Medulla oblongata (tissue), 1 donor: ENCODE measurements at regions not wholly inside any gene's neighbourhood (a gene's known extent, or its start where the extent isn't known, plus 50 kb on each side); places are given as distances from the start of the nearest gene placed in this dataset.
"Not testable (repeated sequence)": the region's sequence is repeated elsewhere in the genome, so short reads cannot be mapped to it uniquely, and the experiment has no call there.

Source experiments
- DNase-seq: peaks from one replicate; pipeline ENCODE4 v3.0.0-alpha.2; 2015; ENCODE audit errors: extremely low spot score

- DNase-seq = no peak
Measured at GRCh38 chr5:112112346-112112745, 306.7 kb downstream of the EPB41L4A start.

- no peak for DNase-seq
Measured at GRCh38 chr5:112109331-112110007, 309.6 kb downstream of the EPB41L4A start.

- no peak for DNase-seq
Measured at GRCh38 chr5:112106878-112107277, 312.2 kb downstream of the EPB41L4A start.

DNA sequence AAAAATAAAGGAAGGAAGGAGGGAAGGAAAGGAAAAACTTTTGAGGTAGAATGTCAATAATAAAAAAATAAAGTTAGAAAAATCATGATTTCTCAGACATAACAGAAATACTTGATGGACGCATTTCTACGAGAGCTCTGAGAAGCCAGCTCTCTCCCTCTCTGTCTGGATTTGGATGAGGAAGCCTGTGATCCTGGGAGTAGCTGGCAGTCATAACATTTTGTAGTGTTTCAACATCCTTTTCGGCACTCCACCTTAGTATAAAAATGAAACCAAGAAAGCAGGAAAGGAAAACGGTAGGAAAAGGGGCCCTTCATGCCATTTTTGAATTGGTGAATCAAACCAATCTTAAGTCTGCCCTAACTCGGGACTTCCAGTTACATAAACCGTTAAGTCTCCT lies 321.3 kb downstream of the EPB41L4A start:
- DNase-seq = no peak

GRCh38 chr5:112087222-112087621 lies 330.2 kb upstream of the NREP start:
- DNase-seq = no peak

GRCh38 chr5:112086740-112087139 lies 329.7 kb upstream of the NREP start:
- no peak for DNase-seq

DNA sequence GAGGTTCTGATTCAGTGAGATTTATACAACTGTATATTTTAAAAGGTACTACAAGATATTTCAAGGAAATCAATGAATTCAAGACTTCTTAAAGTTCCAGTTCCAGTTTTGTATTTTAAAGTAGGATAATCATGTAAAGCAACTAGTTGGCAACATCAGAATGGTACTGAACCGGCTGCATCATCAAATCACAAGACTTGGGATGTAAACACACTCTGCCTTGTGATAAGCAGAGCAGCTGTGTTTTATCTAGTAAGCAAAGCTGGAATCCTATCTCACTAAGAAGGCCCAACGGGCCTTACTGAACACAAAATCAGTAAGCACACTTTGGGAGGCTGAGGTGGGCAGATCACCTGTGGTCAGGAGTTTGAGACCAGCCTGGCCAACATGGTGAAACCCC lies 327.2 kb upstream of the NREP start:
- DNase-seq = no peak

DNA sequence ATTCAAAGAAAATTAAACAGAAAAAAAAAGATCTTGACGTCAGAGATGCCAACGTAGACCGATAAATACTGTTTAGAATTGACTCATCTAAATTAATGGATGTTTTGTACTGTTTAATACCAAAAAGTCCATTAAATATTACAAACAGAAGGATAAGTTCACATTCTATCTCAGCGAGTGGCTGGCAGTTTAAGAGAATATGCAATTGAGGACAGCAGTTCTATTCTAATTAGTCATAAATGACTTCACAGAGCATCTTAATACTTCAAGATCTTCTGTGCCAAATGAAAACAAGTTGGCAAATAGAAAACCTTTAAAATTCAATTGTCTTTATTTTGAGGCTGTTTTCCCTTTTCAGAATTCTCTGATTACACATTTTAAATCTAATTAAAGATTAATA lies 326.6 kb upstream of the NREP start:
- DNase-seq = no peak

DNA sequence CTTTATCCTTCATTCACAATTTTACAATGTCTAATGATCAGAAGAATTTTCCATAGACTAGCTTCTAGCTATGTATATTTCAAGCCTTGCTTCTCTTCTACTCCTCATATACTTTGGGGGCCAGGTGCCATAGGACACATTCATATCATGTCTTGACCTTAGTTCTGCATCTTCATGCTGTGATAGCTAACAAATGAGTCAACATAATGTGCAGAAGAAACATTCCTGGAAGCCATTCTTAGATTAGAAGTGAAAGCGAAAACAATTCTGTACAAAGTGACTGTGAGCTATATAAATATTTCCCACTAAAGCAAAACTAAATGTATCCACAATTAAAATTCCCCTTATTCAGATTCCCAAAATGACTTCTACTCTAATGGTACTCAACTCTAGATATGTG lies 320.2 kb upstream of the NREP start:
- DNase-seq = no peak

DNA sequence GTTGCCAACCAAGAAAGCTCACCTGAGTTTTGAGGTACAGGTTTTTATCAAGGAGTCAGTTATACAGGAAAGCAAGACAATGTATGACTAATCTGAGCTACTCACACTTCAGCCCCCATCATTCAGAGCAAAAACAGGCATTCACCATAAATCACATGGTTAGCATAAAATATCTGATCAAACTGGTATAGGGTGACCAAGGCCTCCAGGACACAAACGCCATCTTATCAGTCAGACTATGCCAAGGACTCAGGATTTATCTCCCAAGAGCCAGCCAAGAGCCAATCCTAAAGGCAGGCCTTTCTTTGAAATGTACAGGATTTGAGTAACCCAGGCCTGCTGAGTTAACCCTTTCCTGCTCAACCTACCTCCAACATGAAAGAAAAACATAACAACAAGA lies 313.0 kb upstream of the NREP start:
- DNase-seq = no peak

DNA sequence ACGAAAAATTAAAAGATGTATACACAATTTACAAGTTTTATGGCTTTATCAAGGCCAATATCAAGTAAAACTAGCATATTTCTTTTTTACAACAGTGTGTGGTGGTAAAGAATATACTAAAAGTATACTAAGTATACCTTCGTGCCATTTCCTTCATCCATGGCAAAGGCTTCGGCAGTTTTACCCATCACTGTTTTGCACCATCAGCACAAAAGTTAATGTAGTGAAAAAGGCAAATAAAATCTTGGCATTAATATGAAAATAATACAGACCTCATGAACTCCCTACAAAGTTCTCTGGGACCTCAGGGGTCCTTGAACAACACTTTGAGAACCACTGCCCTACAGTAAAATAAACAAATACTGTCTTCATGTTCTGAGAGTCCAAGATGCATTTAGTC lies 312.3 kb upstream of the NREP start:
- DNase-seq = no peak

DNA sequence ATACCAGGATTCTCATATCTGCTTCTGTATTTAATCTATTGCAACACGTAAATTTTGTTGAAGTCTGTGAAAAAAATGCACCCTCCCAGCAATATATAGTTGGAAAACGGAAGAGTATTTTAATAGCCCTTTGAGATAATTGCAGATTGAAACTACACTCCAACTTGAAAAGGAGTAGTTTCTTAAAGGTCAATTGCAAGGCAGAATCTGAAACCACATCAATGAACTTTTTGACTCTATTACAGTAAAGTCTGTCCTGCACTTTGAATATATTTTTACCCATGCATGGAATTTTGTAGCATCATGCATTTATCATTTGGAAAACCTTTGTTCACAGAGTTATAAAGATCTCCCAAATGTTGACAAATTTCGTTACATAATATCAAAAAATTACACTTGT lies 311.6 kb upstream of the NREP start:
- no peak for DNase-seq

DNA sequence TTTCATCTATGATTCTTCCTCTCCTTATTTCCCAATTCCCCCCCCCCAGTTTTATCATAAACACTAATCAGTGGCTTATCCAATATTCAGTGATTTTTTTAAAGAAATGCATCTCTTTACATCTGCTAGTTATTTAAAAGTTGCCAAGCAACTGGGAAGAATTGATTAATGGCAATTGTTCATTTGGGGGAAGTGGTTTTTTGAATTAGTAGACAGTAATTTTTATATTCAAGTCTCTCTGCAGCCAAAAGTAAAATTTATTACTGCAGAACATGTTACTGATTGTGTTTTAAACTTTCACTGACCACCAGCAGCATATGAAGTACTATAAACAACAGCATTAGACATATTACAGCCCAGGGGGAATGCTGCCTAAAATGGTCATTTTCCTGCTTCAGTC lies 308.8 kb upstream of the NREP start:
- no peak for DNase-seq

DNA sequence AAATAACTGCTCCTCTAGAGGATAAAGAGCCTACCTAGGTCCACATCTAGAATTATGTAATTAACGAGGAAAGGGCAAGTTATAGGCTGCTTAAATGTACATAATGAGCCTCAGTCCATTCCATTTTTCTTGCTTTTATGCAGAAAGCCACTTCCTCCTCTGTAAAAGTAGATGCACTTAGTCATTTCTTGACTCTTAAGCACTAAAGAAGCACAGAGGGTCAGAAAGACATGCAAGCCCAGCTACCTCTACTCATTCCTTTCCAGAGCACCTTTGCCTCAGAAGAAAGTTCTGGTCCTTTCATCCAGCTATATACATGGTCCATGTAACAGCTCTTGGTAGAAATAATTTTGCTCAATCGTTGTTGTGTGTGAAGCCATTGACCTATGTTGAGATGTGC lies 308.0 kb upstream of the NREP start:
- DNase-seq = no peak

GRCh38 chr5:112064271-112064701 lies 307.3 kb upstream of the NREP start:
- no peak for DNase-seq

GRCh38 chr5:112063856-112064255 lies 306.9 kb upstream of the NREP start:
- no peak for DNase-seq

- no peak for DNase-seq
Measured at GRCh38 chr5:112063191-112063590, 306.2 kb upstream of the NREP start.

GRCh38 chr5:112062181-112062580 lies 305.2 kb upstream of the NREP start:
- DNase-seq = no peak

DNA sequence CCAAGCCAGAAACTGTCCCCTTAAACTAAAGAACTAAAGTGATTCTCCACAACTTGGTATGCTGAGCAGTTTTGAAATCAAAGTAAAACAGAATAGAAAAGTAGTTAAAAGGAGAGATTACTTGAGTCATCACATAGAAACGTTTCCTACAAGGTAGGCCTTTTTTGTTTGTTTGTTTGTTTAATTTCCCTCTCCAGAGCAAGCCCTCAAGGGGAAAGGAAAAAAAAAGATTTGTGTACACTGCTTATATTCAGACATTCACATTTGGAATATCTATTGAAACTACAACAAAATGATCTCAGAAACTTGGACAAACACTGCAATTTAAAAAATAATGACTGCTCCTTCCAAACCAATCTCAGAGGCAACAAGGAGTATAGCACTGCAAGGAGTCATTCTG lies 304.7 kb upstream of the NREP start:
- DNase-seq = no peak

- no peak for DNase-seq
Measured at GRCh38 chr5:112059579-112060135, 302.7 kb upstream of the NREP start.

DNA sequence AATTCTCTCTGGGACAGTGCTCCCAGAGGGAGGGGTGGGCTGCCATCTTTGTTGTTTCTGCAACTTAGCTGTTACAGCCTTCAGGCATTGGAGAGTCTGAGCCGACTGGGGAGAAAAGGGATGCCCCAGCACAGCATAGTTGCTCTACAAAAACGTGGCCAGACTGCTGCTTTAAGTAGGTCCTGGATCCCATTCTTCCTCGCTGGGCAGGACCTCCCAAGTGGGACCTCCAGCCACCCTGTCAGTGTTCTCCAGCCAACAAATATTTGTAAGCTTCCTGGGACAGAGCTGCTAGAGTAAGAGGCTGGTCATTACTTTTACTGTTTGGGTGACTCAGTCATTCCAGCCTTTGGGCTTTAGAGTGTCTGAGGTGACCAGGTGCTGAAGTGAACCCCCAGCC lies 292.7 kb upstream of the NREP start:
- no peak for DNase-seq

DNA sequence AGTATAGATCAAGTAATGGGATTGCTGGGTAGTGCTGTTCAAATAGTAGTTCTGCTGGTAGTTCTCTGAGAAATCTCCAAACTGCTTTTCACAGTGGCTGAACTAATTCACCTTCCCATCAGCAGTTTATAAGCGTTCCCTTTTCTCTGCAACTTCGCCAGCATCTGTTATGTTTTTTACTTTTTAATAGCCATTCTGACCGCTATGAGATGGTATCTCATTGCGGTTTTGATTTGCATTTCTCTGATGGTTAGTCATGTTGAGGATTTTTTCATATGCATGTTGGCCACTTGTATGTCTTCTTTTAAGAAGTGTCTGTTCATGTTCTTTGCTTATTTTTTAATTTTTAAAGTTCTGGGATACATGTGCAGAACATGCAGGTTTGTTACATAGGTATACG lies 279.2 kb upstream of the NREP start:
- no peak for DNase-seq

GRCh38 chr5:112034421-112034979 lies 277.5 kb upstream of the NREP start:
- no peak for DNase-seq

DNA sequence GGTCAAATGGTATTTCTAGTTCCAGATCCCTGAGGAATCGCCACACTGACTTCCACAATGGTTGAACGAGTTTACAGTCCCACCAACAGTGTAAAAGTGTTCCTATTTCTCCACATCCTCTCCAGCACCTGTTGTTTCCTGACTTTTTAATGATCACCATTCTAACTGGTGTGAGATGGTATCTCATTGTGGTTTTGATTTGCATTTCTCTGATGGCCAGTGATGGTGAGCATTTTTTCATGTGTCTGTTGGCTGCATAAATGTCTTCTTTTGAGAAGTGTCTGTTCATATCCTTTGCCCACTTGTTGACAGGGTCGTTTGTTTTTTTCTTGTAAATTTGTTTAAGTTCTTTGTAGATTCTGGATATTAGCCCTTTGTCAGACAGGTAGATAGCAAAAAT lies 269.9 kb upstream of the NREP start:
- not testable (repeated sequence) for DNase-seq
